Fibroblast of lung (primary cell): ENCODE measurements at regions not wholly inside any gene's neighbourhood (a gene's known extent, or its start where the extent isn't known, plus 50 kb on each side); places are given as distances from the start of the nearest gene placed in this dataset.

Experiments
- CTCF ChIP-seq, 2 donors: IDR thresholded peaks in 1 of 2; conservative IDR thresholded peaks in 1 of 2; 1 replicate in 1 of 2; 2 replicates in 1 of 2; pipeline ENCODE4 v1.5.1; 2011 to 2012; ENCODE audit warnings: low read length in 2 of 2, control low read depth in 1 of 2, inconsistent platforms in 1 of 2, low read depth in 1 of 2, mild to moderate bottlenecking in 1 of 2
- EZH2 ChIP-seq: IDR thresholded peaks from 2 replicates; pipeline ENCODE4 v1.5.1; 2012; ENCODE audit warnings: low read length, control low read depth, mild to moderate bottlenecking; ENCODE audit errors: missing control alignments

GRCh38 chr22:22048318-22048942 lies 65.8 kb upstream of the TOP3B start:
- TF ChIP-seq CTCF (conservative IDR thresholded peaks at IDR 0.05 in 1 of 2, IDR thresholded peaks at IDR 0.05 in 1 of 2; ENCODE audit: low read depth in 1 of 2, low read length in 2 of 2) (no peak), EZH2 (no peak)
